HG02852 (cell line): ENCODE measurements at regions not wholly inside any gene's neighbourhood (a gene's known extent, or its start where the extent isn't known, plus 50 kb on each side); places are given as distances from the start of the nearest gene placed in this dataset.

Source experiments
- ATAC-seq: cut with Tn5 transposase; IDR thresholded peaks from one replicate; pipeline ENCODE4 v1.9.1; 2021; ENCODE audit warnings: mild to moderate bottlenecking, moderate library complexity; ENCODE audit not compliant: unreplicated experiment

- ATAC-seq, result no peak
These were observed 439.5 kb upstream of the CDH4 start for GRCh38 chr20:60812561-60812960.

- ATAC-seq, result no peak
These were observed 439.0 kb upstream of the CDH4 start for GRCh38 chr20:60813066-60813465.

DNA sequence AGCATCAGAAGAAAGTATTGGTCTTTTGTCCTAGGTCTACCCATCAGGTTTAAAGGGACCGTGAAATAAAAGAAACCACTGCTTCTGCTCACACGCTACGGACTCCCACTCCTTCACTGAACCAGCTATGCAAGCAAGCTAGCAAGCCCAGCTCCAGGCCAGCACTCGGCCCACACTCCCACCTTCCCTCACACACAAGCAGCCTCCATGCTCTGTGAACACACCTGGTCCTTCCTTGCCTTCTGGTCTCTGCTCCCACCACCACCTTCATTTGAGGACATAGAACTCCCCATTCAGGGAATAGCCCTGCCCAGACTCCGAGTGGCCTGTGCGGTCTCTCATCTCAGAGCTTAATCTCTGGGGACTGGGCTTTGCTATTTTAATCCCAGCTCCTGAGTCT lies 436.4 kb upstream of the CDH4 start:
- ATAC-seq, result no peak

DNA sequence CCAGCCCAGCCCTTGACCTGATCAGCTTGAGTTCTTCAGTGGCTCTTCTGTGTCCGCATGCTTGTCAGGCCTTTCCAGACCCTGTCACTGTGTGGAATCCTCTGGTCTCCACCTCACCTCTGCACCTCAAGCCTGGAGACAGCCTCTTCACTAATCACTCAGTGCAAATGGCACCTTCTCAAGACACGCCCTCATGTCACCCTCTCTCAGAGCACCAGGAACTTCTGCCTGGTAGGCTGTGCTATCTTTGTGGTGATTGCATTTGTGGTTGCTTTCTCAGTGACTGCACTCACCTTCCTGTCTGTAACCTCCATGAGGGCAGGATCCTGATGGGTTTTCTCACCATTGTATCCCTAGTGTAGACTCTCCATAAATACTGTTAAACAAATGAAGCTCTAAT lies 435.2 kb upstream of the CDH4 start:
- no peak for ATAC-seq

- ATAC-seq, result no peak
These were observed 434.2 kb upstream of the CDH4 start for GRCh38 chr20:60817891-60818290.

GRCh38 chr20:60819511-60819910 lies 432.6 kb upstream of the CDH4 start:
- no peak for ATAC-seq

- no peak for ATAC-seq
These were observed 431.9 kb upstream of the CDH4 start for GRCh38 chr20:60820149-60820548.

GRCh38 chr20:60820918-60821317 lies 431.1 kb upstream of the CDH4 start:
- ATAC-seq, result no peak

DNA sequence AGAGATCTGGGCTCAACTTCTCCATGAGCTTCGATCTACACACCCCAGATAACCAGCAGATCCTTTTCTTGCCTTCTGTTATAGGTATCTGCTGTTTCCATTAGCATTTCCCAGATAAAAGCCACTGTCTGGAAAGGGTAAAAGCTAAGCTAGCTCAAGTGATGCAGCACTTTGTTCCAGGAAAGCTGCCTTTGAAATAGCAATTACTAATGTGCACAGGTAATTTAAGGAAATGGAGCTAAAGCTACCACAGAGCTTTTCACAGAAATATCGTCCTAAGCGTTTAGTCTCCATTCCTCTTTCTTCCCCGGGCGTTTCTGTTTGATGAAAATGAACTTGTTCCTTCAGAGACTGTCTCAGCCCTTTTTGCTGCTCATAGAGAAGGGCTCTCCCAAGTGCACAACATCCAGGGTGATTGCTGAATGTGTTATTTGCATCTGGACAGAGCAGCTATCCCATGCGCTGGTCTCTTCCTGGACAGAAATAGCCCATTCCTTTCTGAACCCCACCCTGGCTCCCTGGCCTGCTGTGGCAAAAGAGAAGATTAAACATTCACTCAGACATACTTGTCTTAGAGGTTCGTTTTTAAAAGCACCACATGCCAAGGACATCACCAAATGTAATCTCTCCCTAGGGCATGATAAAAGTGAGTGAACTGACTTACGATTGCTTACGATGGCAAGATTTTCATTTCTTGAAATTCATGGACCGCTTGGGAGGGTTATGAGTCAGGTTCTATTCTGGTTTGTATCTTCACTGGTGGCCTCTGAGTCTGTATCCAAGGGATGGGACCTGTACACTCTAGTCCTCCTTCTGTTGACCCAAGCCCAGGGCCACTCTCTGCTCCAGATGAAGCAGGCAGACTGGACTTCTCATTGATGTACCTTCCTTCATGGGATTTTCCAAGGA lies 429.1 kb upstream of the CDH4 start:
- no peak for ATAC-seq

DNA sequence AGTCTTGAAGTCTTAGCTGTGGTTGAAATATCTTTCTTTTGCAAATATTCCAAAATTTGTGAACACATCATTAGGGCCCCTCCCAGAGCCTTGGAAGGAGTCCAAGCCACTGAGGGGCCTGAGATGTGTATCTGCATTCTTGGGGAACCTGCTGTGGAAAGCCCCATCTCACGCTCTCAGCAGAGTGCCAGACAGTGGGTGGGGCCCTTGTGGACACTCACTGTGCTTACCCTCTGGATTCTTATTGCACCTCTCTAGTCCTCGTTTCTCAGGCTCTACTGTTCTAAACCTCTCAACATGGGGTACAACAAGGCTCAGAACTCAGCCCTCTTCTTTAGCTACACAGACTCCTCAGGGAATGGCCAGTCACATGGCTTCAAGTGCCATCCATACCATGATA lies 416.2 kb upstream of the CDH4 start:
- no peak for ATAC-seq

- no peak for ATAC-seq
These were observed 414.8 kb upstream of the CDH4 start for GRCh38 chr20:60837173-60837770.

- no peak for ATAC-seq
These were observed 413.8 kb upstream of the CDH4 start for GRCh38 chr20:60838297-60838696.

DNA sequence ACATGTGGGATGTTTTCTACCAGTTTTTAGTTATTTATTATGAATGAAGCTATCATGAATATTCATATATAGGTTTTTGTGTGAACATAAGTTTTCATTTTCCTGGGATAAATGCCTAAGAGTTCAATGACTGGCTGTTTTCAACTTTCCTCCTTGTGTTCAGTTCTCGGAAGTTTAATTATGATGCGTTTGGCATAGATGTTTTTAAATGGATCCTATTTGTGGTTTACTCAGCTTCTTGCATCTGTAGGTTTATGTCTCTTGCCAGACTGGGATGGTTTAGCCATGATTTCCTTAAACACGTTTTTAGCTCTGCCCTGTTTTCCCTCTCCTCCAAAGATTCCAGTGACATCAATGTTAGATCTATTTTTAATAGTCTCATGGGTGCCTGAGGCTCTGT lies 411.1 kb upstream of the CDH4 start:
- no peak for ATAC-seq

DNA sequence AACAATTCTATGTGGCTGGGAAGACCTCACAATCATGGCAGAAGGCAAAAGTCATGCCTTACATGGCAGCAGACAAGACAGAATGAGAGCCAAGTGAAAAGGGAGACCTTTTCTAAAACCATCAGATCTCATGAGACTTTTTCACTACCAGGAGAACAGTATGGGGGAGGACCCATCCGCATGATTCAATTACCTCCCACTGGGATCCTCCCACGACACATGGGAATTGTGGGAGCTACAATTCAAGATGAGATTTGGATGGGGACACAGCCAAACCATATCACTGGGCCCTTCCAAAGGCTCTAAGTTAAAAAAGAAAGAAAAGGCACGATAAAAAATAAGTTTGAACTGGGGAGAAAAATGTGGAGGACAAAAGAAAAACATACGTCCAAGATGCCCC lies 406.9 kb upstream of the CDH4 start:
- no peak for ATAC-seq

DNA sequence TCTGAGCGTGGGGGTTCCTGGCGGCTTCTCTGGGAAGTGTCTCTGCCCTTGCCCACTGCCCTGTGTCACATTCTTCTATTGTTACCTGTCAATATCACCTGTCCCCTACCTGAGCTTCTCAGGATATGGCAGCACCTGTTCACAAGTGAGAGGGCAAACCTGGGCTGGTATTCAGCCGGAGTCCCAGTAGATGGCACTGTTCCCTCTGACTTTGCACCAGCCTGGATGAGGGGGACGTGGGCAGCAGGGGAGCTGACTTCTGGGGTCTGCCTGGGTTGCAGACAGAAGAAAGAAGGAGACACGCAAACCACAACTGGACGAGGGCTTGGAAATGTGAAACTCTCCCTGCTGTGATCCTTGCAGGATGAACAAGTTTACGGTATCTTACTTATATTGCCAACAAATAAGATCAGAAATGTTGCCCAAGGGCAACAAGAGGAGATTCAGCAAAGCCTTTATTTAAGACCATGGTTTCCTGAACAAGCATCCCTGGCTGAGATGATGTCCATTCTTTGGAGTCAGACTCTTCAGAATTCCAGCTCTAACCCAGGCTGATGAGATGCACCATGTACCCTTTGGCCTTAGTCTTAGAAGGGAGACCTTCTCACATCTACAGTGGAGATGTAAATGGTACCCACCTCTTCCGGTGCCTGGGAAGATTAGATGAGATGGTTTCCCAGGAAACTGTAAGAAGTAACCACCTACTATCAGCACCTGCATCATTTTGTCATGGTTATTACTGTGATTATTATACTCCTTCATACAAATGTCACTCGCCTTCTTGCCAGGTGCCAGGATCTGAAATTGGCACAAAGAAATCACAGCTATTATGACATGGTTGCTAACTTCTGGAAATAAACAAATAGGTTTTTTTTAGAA lies 400.0 kb upstream of the CDH4 start:
- ATAC-seq, result no peak

DNA sequence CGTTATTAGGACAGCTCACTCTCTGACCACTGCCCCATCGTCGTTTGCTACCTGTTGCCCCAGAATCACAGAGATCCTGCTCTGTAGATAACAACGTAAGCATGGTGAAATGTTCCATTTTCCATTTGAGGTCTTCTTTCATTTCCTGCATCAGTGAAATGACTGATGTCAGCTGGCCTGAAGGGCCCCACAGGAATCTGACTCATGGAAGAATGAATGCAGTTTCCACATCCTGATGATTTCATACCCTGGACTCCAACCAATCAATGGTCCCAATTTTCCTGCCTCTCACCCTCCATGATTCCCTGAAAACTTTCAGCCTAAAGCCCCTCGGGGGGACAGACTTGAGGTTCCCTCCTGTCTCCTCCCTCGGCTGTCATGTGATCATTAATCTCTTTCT lies 394.4 kb upstream of the CDH4 start:
- ATAC-seq, result no peak

GRCh38 chr20:60862601-60863000 lies 389.5 kb upstream of the CDH4 start:
- no peak for ATAC-seq

- ATAC-seq, result no peak
These were observed 388.5 kb upstream of the CDH4 start for GRCh38 chr20:60863548-60863947.

- ATAC-seq, result no peak
These were observed 384.5 kb upstream of the CDH4 start for GRCh38 chr20:60867589-60867988.

DNA sequence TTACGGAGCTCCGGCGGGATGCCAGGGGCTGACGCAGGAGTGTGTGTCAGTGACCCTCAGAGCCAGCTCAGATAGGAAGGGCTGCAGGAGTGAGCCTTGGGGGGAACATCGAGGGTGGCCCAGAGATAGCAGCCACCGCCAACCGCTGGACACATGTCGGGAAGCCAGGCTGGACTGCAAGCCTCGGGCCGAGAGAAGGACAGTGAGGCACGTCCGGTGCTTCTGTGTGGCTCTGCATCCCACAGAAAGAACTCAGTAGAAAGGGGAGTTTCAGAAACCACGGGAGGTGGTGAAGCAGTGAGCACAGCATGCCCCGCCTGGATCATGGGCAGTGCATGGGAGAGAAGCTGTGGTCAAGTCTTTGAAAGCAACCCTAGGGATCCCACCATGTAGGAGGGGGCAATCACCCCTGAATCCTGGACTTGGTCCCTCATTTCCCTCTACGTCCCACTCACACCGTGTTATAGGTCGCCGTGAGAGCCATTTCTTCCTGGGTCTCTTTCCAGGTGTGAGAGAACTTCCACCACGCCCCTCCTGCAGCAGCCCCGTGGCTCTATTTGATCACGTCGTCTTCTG lies 383.7 kb upstream of the CDH4 start:
- ATAC-seq, result no peak

DNA sequence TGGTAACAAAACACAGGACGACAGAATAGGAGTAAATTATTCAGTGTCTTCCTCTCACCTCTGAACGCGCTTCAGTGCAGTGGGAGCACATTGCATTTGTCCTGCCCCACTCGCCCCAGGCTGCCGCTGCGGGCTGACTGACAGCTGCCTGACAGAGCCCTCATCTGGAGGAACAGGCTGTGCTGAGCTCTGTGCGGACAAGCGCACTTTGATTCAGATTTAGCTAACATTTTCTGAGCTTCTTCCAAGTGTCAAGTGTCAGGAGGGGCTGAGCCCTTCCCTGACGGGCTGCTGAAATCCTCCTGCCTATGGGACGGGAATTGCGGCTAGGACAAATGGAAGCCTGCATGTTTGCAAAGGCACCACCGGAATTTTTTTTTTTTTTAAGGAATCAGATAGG lies 383.0 kb upstream of the CDH4 start:
- no peak for ATAC-seq
